Dedifferentiated amniotic fluid mesenchymal stem cell (primary cell): ENCODE measurements at regions not wholly inside any gene's neighbourhood (a gene's known extent, or its start where the extent isn't known, plus 50 kb on each side); places are given as distances from the start of the nearest gene placed in this dataset.

ENCODE experiments used
- DNase-seq: peaks from one replicate; pipeline ENCODE4 v3.0.0-alpha.2; 2016; ENCODE audit errors: extremely low spot score

- DNase-seq = no peak
Observed at GRCh38 chr1:69148731-69149130, 419.0 kb upstream of the LRRC7 start.

GRCh38 chr1:69157046-69157756 lies 410.5 kb upstream of the LRRC7 start:
- DNase-seq = no peak

- no peak for DNase-seq
Observed at GRCh38 chr1:69163241-69163640, 404.5 kb upstream of the LRRC7 start.

- DNase-seq = no peak
Observed at GRCh38 chr1:69163779-69164178, 403.9 kb upstream of the LRRC7 start.

- no peak for DNase-seq
Observed at GRCh38 chr1:69167876-69168275, 399.8 kb upstream of the LRRC7 start.

GRCh38 chr1:69171248-69171647 lies 396.5 kb upstream of the LRRC7 start:
- DNase-seq = no peak

- DNase-seq = no peak
Observed at GRCh38 chr1:69172003-69173000, 395.4 kb upstream of the LRRC7 start.

- DNase-seq = no peak
Observed at GRCh38 chr1:69175053-69175452, 392.7 kb upstream of the LRRC7 start.

GRCh38 chr1:69180358-69180757 lies 387.4 kb upstream of the LRRC7 start:
- DNase-seq = no peak

GRCh38 chr1:69185378-69185777 lies 382.3 kb upstream of the LRRC7 start:
- no peak for DNase-seq

- no peak for DNase-seq
Observed at GRCh38 chr1:69191335-69191734, 376.4 kb upstream of the LRRC7 start.

- DNase-seq = no peak
Observed at GRCh38 chr1:69195136-69195535, 372.6 kb upstream of the LRRC7 start.

- no peak for DNase-seq
Observed at GRCh38 chr1:69196071-69196470, 371.7 kb upstream of the LRRC7 start.

GRCh38 chr1:69197816-69198215 lies 369.9 kb upstream of the LRRC7 start:
- DNase-seq = no peak

GRCh38 chr1:69201716-69202115 lies 366.0 kb upstream of the LRRC7 start:
- DNase-seq = no peak

GRCh38 chr1:69203166-69203565 lies 364.6 kb upstream of the LRRC7 start:
- no peak for DNase-seq

GRCh38 chr1:69213644-69214043 lies 354.1 kb upstream of the LRRC7 start:
- no peak for DNase-seq

GRCh38 chr1:69215883-69216282 lies 351.8 kb upstream of the LRRC7 start:
- no peak for DNase-seq

- no peak for DNase-seq
Observed at GRCh38 chr1:69220672-69221071, 347.1 kb upstream of the LRRC7 start.

GRCh38 chr1:69221524-69221923 lies 346.2 kb upstream of the LRRC7 start:
- DNase-seq = no peak

- DNase-seq = no peak
Observed at GRCh38 chr1:69223156-69223555, 344.6 kb upstream of the LRRC7 start.

GRCh38 chr1:69228501-69228900 lies 339.2 kb upstream of the LRRC7 start:
- DNase-seq = no peak

- DNase-seq = no peak
Observed at GRCh38 chr1:69230208-69230607, 337.5 kb upstream of the LRRC7 start.
